Uterus (tissue), 3 donors: ENCODE measurements at regions not wholly inside any gene's neighbourhood (a gene's known extent, or its start where the extent isn't known, plus 50 kb on each side); places are given as distances from the start of the nearest gene placed in this dataset.

ENCODE experiments used
- DNase-seq, 2 donors: peaks; one replicate each; pipeline ENCODE4 v3.0.0-alpha.2; 2019 to 2020
- H3K27ac ChIP-seq, 2 donors: fragments of 200-600 bp; sonication (generic); 1 replicate in 1 of 2; 2 replicates in 1 of 2; pipeline ENCODE4 v1.5.1; 2016 to 2018
- H3K27me3 ChIP-seq, 2 donors: fragments of 200-600 bp; sonication (generic); one replicate each; pipeline ENCODE4 v1.5.1; 2018 to 2019; ENCODE audit warnings: control low read depth in 1 of 2
- H3K36me3 ChIP-seq, 2 donors: fragments of 200-600 bp; sonication (generic); one replicate each; pipeline ENCODE4 v1.5.1; 2019; ENCODE audit warnings: control low read depth in 1 of 2
- H3K4me1 ChIP-seq, 2 donors: fragments of 200-600 bp; sonication (generic); one replicate each; pipeline ENCODE4 v1.5.1; 2018 to 2019; ENCODE audit warnings: control low read depth in 1 of 2
- H3K4me3 ChIP-seq, 2 donors: fragments of 200-600 bp; sonication (generic); 1 replicate in 1 of 2; 2 replicates in 1 of 2; pipeline ENCODE4 v1.5.1; 2018 to 2019; ENCODE audit warnings: mild to moderate bottlenecking in 1 of 2
- H3K9me3 ChIP-seq, 2 donors: fragments of 200-600 bp; sonication (generic); one replicate each; pipeline ENCODE4 v1.5.1; 2019; ENCODE audit warnings: control low read depth in 1 of 2
- POLR2A ChIP-seq, 2 donors: fragments of 450-650 bp; IDR thresholded peaks; one replicate each; pipeline ENCODE4 v1.6.1; 2016; ENCODE audit warnings: antibody characterized with exemption in 2 of 2, mild to moderate bottlenecking in 1 of 2, moderate library complexity in 1 of 2
- intact Hi-C: fragments of 100-400 bp; cut with DNase I; formaldehyde crosslinking; loops from one replicate; pipeline ENCODE4 v1.15.1; 2023; ENCODE audit warnings: low total_unique reads
- TF ChIP-seq, protein P1 (sequence below), 4 experiments: fragments of 200-600 bp in 2 of 4; fragments of 450-650 bp in 2 of 4; sonication (generic) in 2 of 4; IDR thresholded peaks; one replicate each; pipeline ENCODE4 v1.5.1; 2016 to 2019; ENCODE audit warnings: antibody characterized with exemption in 4 of 4, mild to moderate bottlenecking in 2 of 4, moderate library complexity in 1 of 4
- donor health status: DM: yes; HTN: yes; CAD: no.

DNA sequence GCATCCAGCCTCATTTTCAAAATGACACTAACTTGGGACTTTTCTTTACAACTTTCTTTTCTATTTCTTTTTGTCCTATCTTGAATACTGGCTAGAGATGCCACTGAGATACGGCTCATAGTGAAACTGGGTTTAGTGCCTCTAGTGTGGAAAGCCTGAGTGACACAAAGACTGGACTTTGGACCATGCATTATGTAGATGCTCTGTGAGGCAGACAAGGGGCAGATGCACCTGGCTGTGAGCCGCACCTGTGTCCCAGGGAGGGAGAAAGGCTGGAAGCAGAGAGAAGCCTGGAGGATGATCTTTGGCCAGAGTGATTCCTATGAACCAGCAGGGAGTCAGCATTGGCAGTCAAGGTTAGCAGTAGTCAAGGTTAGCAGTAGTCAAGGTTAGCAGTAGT lies 852.3 kb upstream of the TMEM132C start:
- no peaks in the 10 kb centered on the region for H3K27me3 ChIP-seq
- no peak overlapping the region for H3K4me3 ChIP-seq
- intact Hi-C loops: no loop called here
- H3K36me3 ChIP-seq: no peaks in the 10 kb centered on the region
- no peaks in the 10 kb centered on the region for H3K9me3 ChIP-seq
- no peak overlapping the region for H3K27ac ChIP-seq
- H3K4me1 ChIP-seq: no peaks in the 10 kb centered on the region
- no peak for DNase-seq
- TF ChIP-seq, protein P1, sequence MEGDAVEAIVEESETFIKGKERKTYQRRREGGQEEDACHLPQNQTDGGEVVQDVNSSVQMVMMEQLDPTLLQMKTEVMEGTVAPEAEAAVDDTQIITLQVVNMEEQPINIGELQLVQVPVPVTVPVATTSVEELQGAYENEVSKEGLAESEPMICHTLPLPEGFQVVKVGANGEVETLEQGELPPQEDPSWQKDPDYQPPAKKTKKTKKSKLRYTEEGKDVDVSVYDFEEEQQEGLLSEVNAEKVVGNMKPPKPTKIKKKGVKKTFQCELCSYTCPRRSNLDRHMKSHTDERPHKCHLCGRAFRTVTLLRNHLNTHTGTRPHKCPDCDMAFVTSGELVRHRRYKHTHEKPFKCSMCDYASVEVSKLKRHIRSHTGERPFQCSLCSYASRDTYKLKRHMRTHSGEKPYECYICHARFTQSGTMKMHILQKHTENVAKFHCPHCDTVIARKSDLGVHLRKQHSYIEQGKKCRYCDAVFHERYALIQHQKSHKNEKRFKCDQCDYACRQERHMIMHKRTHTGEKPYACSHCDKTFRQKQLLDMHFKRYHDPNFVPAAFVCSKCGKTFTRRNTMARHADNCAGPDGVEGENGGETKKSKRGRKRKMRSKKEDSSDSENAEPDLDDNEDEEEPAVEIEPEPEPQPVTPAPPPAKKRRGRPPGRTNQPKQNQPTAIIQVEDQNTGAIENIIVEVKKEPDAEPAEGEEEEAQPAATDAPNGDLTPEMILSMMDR (IDR thresholded peaks at IDR 0.05): no peak
- TF ChIP-seq POLR2A (IDR thresholded peaks at IDR 0.05): no peak

- no peak for DNase-seq
- no peaks in the 10 kb centered on the region for H3K27me3 ChIP-seq
- no peaks in the 10 kb centered on the region for H3K36me3 ChIP-seq
- H3K9me3 ChIP-seq: no peaks in the 10 kb centered on the region
- intact Hi-C loops: no loop called here
- TF ChIP-seq, protein P1 (IDR thresholded peaks at IDR 0.05): no peak
- no peak for TF ChIP-seq POLR2A (IDR thresholded peaks at IDR 0.05)
- H3K4me3 ChIP-seq: no peak overlapping the region
- H3K27ac ChIP-seq: no peak overlapping the region
- H3K4me1 ChIP-seq: no peaks in the 10 kb centered on the region
Measured at GRCh38 chr12:127416796-127417195, 850.2 kb upstream of the TMEM132C start.

- no peak overlapping the region for H3K4me3 ChIP-seq
- no peaks in the 10 kb centered on the region for H3K4me1 ChIP-seq
- H3K27me3 ChIP-seq: no peaks in the 10 kb centered on the region
- no peak overlapping the region for H3K27ac ChIP-seq
- TF ChIP-seq, protein P1 (IDR thresholded peaks at IDR 0.05): no peak
- no peak for TF ChIP-seq POLR2A (IDR thresholded peaks at IDR 0.05)
- H3K9me3 ChIP-seq: no peaks in the 10 kb centered on the region
- no peak for DNase-seq
- no peaks in the 10 kb centered on the region for H3K36me3 ChIP-seq
- intact Hi-C loops: no loop called here
Measured at GRCh38 chr12:127419111-127419510, 847.9 kb upstream of the TMEM132C start.

DNA sequence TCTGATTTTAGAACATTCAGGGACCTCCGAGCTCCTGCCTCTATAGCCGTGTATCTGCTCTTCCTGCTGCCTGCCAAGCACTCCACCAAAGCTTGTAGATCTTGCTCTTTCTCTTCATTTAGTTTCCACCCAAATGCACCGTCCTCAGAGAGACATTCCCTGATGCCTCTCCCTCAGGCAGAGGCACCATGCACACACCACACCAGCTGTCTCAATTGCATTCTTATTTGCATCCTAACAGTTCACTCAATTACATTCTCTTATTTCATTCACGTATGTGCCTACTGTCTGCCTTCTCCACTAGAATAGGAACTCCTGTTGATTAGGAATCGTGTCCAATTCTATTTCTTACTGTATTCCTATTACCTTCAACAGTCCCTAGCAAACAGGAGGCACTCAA lies 845.4 kb upstream of the TMEM132C start:
- H3K4me1 ChIP-seq: no peaks in the 10 kb centered on the region
- DNase-seq: no peak
- intact Hi-C loops: no loop called here
- no peaks in the 10 kb centered on the region for H3K27me3 ChIP-seq
- TF ChIP-seq, protein P1 (IDR thresholded peaks at IDR 0.05): no peak
- no peak for TF ChIP-seq POLR2A (IDR thresholded peaks at IDR 0.05)
- no peaks in the 10 kb centered on the region for H3K9me3 ChIP-seq
- no peak overlapping the region for H3K27ac ChIP-seq
- H3K36me3 ChIP-seq: no peaks in the 10 kb centered on the region
- H3K4me3 ChIP-seq: no peak overlapping the region

DNA sequence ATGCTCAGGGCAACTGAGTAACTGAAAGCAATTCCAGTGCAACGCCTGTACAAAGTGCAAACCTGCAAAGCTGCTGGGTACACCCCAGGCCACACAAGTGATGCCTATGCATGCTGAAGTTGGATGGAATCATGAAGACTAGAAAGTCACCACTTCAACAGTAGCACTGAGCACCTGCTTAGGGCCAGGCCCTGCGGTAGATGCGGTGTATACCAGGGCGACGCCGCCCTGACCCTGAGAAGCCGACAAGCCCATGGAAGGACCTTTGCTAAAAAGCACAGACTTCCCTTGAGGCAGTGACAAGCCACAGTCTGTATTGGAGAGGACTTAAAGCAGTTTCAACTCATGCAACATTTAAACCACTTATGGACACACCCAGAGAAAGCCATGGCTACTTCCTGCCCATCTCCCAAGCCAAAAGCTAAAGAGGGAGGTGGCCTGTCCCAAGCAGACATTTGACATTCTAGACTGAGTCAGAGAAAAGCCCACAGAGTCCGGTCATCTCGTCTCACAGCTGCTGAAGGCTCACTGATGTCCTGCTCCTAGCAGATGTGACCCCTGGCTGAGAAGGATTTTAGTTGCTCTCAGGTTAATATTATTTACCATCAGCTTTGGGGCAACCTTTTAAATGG lies 843.9 kb upstream of the TMEM132C start:
- Histone ChIP-seq H3K36me3 (no peaks in the 10 kb centered on the region), H3K4me1 (no peaks in the 10 kb centered on the region), H3K9me3 (no peaks in the 10 kb centered on the region), H3K27ac (no peak overlapping the region), H3K4me3 (no peak overlapping the region), H3K27me3 (no peaks in the 10 kb centered on the region)
- no peak for DNase-seq
- no peak for TF ChIP-seq POLR2A (IDR thresholded peaks at IDR 0.05)
- TF ChIP-seq, protein P1 (IDR thresholded peaks at IDR 0.05): no peak
- intact Hi-C loops: no loop called here
